HCT116 (cell line): ENCODE measurements at regions not wholly inside any gene's neighbourhood (a gene's known extent, or its start where the extent isn't known, plus 50 kb on each side); places are given as distances from the start of the nearest gene placed in this dataset.

Source experiments
- CEBPB ChIP-seq: IDR thresholded peaks from 2 replicates; pipeline ENCODE4 v1.6.1; 2012; ENCODE audit warnings: low read depth
- EGR1 ChIP-seq: IDR thresholded peaks from 2 replicates; pipeline ENCODE4 v1.6.1; 2012; ENCODE audit warnings: low read depth
- EZH2 ChIP-seq: fragments of 200-600 bp; sonication (generic); IDR thresholded peaks from 2 replicates; pipeline ENCODE4 v1.6.1; 2017; ENCODE audit warnings: antibody characterized with exemption, mixed run types
- JUND ChIP-seq: IDR thresholded peaks from 2 replicates; pipeline ENCODE4 v1.6.1; 2012
- POLR2A ChIP-seq: IDR thresholded peaks from 2 replicates; pipeline ENCODE4 v1.7.0; 2011; ENCODE audit warnings: borderline replicate concordance; ENCODE audit not compliant: insufficient read depth, insufficient read length; ENCODE audit errors: extremely low read depth
- POLR2AphosphoS5 ChIP-seq: IDR thresholded peaks from 2 replicates; pipeline ENCODE4 v1.6.1; 2011; ENCODE audit warnings: mild to moderate bottlenecking, low read depth, low read length, moderate library complexity
- SP1 ChIP-seq: IDR thresholded peaks from 2 replicates; pipeline ENCODE4 v1.6.1; 2012; ENCODE audit warnings: low read depth
- ZNF274 ChIP-seq: fragments of 200-500 bp; sonication (Bioruptor generic); IDR thresholded peaks from 2 replicates; pipeline ENCODE4 v1.6.1; 2014; ENCODE audit warnings: mild to moderate bottlenecking, low read depth, low read length, inconsistent platforms
- TF ChIP-seq, protein P1 (sequence below): IDR thresholded peaks from 2 replicates; pipeline ENCODE4 v1.6.1; 2012; ENCODE audit warnings: low read depth
- TF ChIP-seq, protein P2 (sequence below), 3 experiments: fragments of 200-600 bp in 1 of 3; sonication (generic) in 1 of 3; IDR thresholded peaks in 2 of 3; conservative IDR thresholded peaks in 1 of 3; 2 replicates each; pipeline ENCODE4 v1.5.1; 2012 to 2017; ENCODE audit warnings: low read depth in 2 of 3, low read length in 2 of 3, antibody characterized with exemption in 1 of 3, borderline replicate concordance in 1 of 3, control low read depth in 1 of 3, mild to moderate bottlenecking in 1 of 3, mixed read lengths in 1 of 3, mixed run types in 1 of 3, moderate library complexity in 1 of 3; ENCODE audit not compliant: insufficient read depth in 1 of 3
- TF ChIP-seq, protein P3 (sequence below): IDR thresholded peaks from 2 replicates; pipeline ENCODE4 v1.6.1; 2012
- TF ChIP-seq, protein P4 (sequence below): IDR thresholded peaks from 2 replicates; pipeline ENCODE4 v1.6.1; 2012

- TF ChIP-seq, protein P1, sequence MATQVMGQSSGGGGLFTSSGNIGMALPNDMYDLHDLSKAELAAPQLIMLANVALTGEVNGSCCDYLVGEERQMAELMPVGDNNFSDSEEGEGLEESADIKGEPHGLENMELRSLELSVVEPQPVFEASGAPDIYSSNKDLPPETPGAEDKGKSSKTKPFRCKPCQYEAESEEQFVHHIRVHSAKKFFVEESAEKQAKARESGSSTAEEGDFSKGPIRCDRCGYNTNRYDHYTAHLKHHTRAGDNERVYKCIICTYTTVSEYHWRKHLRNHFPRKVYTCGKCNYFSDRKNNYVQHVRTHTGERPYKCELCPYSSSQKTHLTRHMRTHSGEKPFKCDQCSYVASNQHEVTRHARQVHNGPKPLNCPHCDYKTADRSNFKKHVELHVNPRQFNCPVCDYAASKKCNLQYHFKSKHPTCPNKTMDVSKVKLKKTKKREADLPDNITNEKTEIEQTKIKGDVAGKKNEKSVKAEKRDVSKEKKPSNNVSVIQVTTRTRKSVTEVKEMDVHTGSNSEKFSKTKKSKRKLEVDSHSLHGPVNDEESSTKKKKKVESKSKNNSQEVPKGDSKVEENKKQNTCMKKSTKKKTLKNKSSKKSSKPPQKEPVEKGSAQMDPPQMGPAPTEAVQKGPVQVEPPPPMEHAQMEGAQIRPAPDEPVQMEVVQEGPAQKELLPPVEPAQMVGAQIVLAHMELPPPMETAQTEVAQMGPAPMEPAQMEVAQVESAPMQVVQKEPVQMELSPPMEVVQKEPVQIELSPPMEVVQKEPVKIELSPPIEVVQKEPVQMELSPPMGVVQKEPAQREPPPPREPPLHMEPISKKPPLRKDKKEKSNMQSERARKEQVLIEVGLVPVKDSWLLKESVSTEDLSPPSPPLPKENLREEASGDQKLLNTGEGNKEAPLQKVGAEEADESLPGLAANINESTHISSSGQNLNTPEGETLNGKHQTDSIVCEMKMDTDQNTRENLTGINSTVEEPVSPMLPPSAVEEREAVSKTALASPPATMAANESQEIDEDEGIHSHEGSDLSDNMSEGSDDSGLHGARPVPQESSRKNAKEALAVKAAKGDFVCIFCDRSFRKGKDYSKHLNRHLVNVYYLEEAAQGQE, result no peak
- TF ChIP-seq, protein P2, sequence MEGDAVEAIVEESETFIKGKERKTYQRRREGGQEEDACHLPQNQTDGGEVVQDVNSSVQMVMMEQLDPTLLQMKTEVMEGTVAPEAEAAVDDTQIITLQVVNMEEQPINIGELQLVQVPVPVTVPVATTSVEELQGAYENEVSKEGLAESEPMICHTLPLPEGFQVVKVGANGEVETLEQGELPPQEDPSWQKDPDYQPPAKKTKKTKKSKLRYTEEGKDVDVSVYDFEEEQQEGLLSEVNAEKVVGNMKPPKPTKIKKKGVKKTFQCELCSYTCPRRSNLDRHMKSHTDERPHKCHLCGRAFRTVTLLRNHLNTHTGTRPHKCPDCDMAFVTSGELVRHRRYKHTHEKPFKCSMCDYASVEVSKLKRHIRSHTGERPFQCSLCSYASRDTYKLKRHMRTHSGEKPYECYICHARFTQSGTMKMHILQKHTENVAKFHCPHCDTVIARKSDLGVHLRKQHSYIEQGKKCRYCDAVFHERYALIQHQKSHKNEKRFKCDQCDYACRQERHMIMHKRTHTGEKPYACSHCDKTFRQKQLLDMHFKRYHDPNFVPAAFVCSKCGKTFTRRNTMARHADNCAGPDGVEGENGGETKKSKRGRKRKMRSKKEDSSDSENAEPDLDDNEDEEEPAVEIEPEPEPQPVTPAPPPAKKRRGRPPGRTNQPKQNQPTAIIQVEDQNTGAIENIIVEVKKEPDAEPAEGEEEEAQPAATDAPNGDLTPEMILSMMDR (IDR thresholded peaks at IDR 0.05 in 2 of 3, conservative IDR thresholded peaks at IDR 0.05 in 1 of 3; ENCODE audit: borderline replicate concordance in 1 of 3, insufficient read depth in 1 of 3, low read depth in 2 of 3, low read length in 2 of 3), result no peak
- TF ChIP-seq POLR2A (no peak), ZNF274 (no peak), JUND (no peak), CEBPB (no peak), POLR2AphosphoS5 (no peak), EGR1 (no peak), SP1 (no peak), EZH2 (no peak)
- TF ChIP-seq, protein P3, sequence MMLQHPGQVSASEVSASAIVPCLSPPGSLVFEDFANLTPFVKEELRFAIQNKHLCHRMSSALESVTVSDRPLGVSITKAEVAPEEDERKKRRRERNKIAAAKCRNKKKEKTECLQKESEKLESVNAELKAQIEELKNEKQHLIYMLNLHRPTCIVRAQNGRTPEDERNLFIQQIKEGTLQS, result no peak
- TF ChIP-seq, protein P4, sequence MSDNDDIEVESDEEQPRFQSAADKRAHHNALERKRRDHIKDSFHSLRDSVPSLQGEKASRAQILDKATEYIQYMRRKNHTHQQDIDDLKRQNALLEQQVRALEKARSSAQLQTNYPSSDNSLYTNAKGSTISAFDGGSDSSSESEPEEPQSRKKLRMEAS, result no peak
These were observed 97.8 kb downstream of the RPS6KA4 start for GRCh38 chr11:64456509-64457320.
